Stimulated activated CD4-positive, alpha-beta T cell treated with anti-CD3 and anti-CD28 coated beads, TNF-alpha, amount 100 ng/mL, for 1 hour (primary cell): ENCODE measurements at regions not wholly inside any gene's neighbourhood (a gene's known extent, or its start where the extent isn't known, plus 50 kb on each side); places are given as distances from the start of the nearest gene placed in this dataset.

Source experiments
- DNase-seq, 3 donors: peaks; one replicate each; pipeline ENCODE4 v3.0.0-alpha.2; 2020; ENCODE audit warnings: low read depth in 3 of 3, low spot score in 1 of 3

DNA sequence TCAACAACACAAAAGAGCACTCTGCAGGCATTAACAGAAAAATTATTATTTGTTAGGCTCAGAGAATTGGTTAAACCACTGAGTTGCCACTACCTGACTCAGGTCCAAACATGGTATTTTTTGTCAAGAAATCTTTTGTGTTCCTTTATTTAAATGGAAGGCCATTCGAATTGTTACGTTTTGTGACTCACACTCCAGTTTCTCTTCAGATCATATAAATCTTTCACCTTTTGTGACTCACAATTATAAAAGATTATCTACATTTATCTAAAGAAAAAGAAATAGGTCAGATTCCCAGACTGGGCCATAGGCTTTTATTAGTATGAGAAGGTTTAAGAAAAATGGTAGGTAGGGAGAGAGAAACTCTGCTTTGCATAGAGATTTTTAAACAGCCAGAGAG lies 669.8 kb downstream of the GALC start:
- DNase-seq = no peak

GRCh38 chr14:87321548-87321947 lies 671.4 kb downstream of the GALC start:
- no peak for DNase-seq

DNA sequence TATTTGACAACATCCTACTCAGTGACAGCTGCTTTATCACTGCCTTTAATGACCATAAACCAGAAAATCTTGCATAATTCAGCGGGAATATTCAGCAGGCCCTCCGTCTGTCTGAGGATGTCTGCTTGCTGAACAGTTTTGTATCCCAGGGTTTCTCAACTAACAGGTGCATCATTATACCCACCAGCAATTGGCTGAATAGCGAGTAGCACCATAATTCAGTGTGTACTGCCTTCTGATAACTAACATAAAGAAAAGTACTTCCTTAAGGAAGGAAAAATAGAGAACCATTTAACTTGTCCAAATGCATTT lies 680.1 kb downstream of the GALC start:
- no peak for DNase-seq

DNA sequence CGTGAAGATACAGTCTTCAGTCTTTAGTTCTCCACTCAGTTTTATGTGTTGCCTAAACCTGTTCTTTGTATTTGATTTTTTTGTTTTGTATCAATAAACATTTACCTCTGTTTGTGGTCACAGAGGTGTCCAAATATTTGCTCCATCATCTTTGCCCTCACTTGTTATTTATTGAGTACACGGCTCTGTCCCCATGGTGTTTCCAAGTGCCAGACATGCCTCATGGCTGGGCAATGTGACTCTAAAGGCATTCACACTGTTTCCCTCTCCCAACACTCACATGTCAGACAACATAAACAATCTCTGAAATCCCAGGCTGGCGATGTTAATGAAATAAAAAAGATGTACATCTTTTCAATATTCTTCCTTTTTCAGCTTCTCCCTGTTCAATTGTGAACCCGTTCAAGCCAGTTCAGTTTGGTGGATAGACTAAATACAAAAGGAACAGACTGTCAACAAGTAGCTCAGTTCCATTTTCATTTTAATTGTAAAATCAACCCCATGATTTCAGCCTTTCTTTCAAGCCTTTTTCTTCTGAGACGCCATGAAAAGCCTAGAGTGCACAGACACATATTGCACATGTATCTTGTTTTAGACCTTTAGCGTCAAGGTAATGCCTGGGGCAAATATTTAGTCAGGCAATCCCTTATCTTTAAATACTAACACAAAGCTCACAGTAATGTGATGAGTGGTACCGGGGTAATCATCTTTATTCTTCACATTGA lies 680.7 kb downstream of the GALC start:
- no peak for DNase-seq

DNA sequence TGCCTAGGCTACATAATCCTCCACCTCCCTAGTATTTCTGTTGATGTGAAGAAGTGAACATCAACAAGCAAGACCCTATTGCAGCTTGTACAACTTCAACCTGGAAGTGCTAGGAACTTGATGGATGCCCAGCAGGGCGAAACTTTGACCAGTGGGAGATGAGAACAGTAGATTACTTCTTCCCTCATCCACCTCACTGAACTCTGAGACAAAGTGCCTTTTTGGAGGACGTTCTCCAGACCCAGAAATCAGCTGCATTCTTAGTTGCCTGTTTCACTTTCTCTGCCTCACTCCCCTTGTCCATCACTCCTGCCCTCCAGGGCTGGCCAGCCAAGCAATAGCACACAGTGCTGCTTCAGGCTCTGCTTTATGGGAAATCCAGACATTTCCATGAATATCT lies 683.4 kb downstream of the GALC start:
- no peak for DNase-seq

- DNase-seq = no peak
These were observed 686.4 kb downstream of the GALC start for GRCh38 chr14:87306409-87307168.

DNA sequence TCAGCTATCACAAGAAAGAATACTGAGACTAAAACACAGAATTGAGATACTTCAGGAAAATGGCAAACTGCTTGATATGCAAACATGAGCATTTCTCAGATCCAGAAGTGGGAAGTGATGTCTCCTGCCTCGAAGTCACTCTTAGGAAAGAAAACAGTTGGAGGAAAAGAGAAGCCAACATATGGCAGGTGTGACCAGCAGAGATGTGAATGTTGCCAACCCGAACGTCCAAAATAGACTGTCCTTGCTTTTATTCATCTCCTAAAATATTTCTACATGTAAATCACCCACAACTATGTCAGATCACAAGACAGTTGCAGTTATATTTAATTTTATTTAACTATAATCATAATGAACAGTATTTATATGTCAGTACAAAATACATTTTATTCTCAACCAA lies 687.6 kb downstream of the GALC start:
- DNase-seq = no peak

GRCh38 chr14:87304404-87304803 lies 688.6 kb downstream of the GALC start:
- no peak for DNase-seq

GRCh38 chr14:87286826-87287225 lies 706.2 kb downstream of the GALC start:
- no peak for DNase-seq

DNA sequence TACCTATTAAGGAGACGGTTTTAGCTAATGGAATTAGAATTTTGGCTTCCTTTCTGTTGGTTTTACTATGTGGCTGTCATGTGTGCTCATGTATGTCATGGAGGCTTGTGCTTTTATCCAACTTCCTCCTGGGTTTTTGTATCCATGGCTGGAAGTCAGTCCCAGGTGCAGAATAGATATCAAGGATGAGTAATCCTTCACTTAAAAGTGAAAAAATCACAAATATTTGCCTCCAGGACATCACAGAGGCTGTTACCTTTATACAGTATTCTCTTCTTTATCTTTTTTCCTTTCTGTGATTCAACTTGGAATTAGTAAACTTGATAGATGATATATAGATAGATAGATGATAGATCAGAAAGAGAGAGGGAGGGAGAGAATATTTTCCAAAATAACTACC lies 706.8 kb downstream of the GALC start:
- DNase-seq = no peak

DNA sequence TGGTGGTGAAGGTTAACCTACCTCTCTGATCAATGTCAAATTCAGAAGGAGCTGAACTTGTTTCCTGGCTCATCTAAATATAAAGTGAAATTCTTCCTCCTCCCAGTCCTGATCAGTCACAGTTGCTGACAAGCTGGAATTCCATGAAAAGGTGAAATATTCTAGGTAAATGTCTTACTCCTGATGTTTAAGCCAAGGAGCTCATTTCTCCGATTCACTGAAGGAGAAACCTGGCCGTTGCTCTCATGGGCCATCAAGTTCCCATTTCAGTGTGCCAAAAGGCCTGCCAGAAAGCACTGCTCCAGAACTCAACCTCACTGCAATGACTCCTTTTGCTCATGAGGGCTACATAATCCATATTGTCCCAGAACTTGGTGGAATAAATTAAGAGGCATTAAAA lies 707.5 kb downstream of the GALC start:
- DNase-seq = no peak

DNA sequence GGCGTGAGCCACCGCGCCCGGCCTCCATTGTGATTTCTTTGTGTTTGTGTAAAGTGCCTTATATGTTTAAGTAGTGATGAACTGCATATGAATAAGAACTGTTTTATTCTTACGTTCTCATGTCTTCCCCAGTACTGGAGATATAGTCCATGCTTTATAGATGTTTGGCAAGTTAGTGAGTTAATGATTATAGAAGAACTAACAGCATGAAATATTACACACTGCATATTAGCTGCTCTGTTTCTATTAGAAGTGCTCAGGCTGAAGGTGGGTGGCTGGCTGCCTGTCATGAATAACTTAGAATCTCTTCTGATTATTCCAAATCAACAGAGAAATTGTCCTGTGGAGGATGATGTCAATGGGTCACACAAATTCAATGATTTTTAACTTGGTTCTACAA lies 709.4 kb downstream of the GALC start:
- no peak for DNase-seq

DNA sequence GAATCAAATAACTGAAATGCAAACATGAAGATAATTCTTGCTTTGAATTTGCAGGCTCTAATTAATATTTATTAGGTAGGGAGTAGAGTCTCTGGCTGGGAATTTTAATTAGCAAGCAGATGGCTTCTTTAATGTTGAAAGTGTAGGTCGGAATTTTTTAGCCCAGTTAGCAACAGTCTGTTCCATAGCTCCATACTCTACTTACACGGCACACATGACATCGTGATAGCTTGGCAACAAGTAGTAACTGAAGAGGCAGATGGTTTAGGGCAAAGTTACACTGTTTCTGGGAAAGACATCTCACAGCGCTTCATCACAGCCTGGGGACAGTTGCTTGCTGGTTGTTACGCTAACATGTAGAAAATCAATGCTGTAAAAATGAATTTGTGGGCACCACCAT lies 710.7 kb downstream of the GALC start:
- DNase-seq = no peak

DNA sequence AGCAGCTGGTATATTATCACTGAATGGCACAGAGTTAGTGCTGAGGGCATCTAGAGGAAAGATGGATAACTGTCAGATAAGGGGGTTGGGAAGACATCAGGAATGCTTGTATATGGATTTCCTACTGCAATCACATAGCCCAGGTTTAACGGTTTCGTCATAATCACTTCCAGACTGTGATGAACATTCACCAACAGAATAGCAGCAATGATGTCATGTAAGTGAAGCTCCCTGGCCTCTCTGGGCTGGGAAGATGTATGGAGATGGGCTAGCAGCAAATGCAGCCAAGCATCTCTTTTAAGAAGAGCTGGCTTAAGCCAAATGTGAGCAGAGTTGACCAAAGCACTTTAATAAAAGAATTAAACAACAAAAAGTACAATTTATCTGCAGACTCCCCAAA lies 714.6 kb downstream of the GALC start:
- DNase-seq = no peak

- no peak for DNase-seq
These were observed 721.7 kb downstream of the GALC start for GRCh38 chr14:87271331-87271730.

GRCh38 chr14:87268997-87269396 lies 724.0 kb downstream of the GALC start:
- no peak for DNase-seq

- DNase-seq = no peak
These were observed 728.2 kb downstream of the GALC start for GRCh38 chr14:87264796-87265195.

- no peak for DNase-seq
These were observed 728.7 kb downstream of the GALC start for GRCh38 chr14:87264272-87264785.

GRCh38 chr14:87261621-87262020 lies 731.4 kb downstream of the GALC start:
- DNase-seq = no peak

- no peak for DNase-seq
These were observed 732.5 kb downstream of the GALC start for GRCh38 chr14:87260460-87260859.

- no peak for DNase-seq
These were observed 735.6 kb downstream of the GALC start for GRCh38 chr14:87257421-87257820.

DNA sequence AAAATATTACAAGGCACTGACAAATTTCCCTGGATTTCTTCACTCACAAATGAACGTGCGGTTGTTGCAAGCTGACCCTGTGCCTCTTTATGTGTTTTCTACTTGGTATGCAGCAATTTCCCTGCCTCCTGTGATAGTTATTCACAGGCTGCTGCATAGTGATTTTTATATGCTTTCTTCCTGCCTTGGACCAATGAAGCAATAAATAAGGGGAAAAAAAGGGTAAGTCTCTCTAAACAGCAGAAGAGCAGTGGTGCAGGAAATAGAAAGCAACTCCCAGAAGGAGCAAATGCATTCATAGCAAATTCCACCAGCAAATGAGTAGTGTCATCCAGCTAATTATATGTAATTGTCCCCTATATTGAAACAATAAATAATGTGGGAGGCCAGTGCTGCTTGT lies 737.9 kb downstream of the GALC start:
- DNase-seq = no peak

GRCh38 chr14:87254331-87254874 lies 738.6 kb downstream of the GALC start:
- DNase-seq = no peak
